ENCODE measurements at regions not wholly inside any gene's neighbourhood (a gene's known extent, or its start where the extent isn't known, plus 50 kb on each side); places are given as distances from the start of the nearest gene placed in this dataset.
"Not testable (repeated sequence)": the region's sequence is repeated elsewhere in the genome, so short reads cannot be mapped to it uniquely, and the experiment has no call there.

GRCh38 chr1:79704067-79704466 lies 697.5 kb upstream of the ADGRL4 start:
- peaks cover 2% of the 10 kb centered on the region in 2 donors for H3K36me3 Mint-ChIP-seq (ENCODE audit: insufficient read depth in 2 of 2)
- no peak overlapping the region for H3K4me3 Mint-ChIP-seq
- no peak overlapping the region for H3K27ac Mint-ChIP-seq
- peaks cover 10 to 11% of the 10 kb centered on the region in 2 donors for H3K9me3 Mint-ChIP-seq
- no peaks in the 10 kb centered on the region for H3K4me1 Mint-ChIP-seq (ENCODE audit: low read depth)
- DNase-seq (no peak), ATAC-seq (replicated peaks in 1 of 2) (no peak)
- H3K27me3 Mint-ChIP-seq (ENCODE audit: low read depth) = no peaks in the 10 kb centered on the region

GRCh38 chr1:79702336-79702999 lies 695.9 kb upstream of the ADGRL4 start:
- not testable (repeated sequence) for H3K27me3 Mint-ChIP-seq (ENCODE audit: low read depth); H3K4me1 Mint-ChIP-seq (ENCODE audit: low read depth); ATAC-seq (replicated peaks in 1 of 2); H3K36me3 Mint-ChIP-seq (ENCODE audit: insufficient read depth in 2 of 2); H3K27ac Mint-ChIP-seq; DNase-seq; H3K4me3 Mint-ChIP-seq
- H3K9me3 Mint-ChIP-seq = peaks cover 17 to 22% of the 10 kb centered on the region in 2 donors

GRCh38 chr1:79695138-79695537 lies 688.6 kb upstream of the ADGRL4 start:
- no peak overlapping the region for H3K4me3 Mint-ChIP-seq
- H3K9me3 Mint-ChIP-seq = peaks cover 10 to 21% of the 10 kb centered on the region in 2 donors
- peaks cover 0 to 5% of the 10 kb centered on the region in 2 donors for H3K36me3 Mint-ChIP-seq (ENCODE audit: insufficient read depth in 2 of 2)
- no peak for DNase-seq
- no peaks in the 10 kb centered on the region for H3K27me3 Mint-ChIP-seq (ENCODE audit: low read depth)
- H3K4me1 Mint-ChIP-seq (ENCODE audit: low read depth) = no peaks in the 10 kb centered on the region
- H3K27ac Mint-ChIP-seq = no peak overlapping the region
- ATAC-seq (replicated peaks in 1 of 2) = no peak

DNA sequence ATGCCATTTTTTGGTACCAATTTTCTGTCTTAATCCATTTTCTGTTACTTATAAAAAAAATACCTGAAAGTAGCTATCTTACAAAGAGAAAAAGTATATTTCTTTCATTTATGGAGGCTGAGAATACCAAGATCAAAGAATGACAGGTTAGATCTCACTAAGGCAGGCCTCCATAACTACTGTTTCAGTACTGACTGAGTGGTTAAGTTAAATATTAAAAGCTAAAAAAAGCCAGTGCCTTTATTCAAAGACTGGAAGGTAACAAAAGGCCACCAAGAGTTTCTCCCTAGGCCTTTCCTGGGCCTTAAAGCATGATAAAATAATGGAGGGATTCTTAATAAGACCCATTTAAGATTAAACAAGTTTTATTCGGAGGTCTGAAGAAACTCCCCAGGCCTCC lies 687.7 kb upstream of the ADGRL4 start:
- DNase-seq = no peak
- peaks cover 0 to 5% of the 10 kb centered on the region in 2 donors for H3K36me3 Mint-ChIP-seq (ENCODE audit: insufficient read depth in 2 of 2)
- H3K4me1 Mint-ChIP-seq (ENCODE audit: low read depth) = no peaks in the 10 kb centered on the region
- ATAC-seq (replicated peaks in 1 of 2) = no peak
- H3K27ac Mint-ChIP-seq = no peak overlapping the region
- H3K4me3 Mint-ChIP-seq = no peak overlapping the region
- H3K27me3 Mint-ChIP-seq (ENCODE audit: low read depth) = no peaks in the 10 kb centered on the region
- peaks cover 10 to 18% of the 10 kb centered on the region in 2 donors for H3K9me3 Mint-ChIP-seq

DNA sequence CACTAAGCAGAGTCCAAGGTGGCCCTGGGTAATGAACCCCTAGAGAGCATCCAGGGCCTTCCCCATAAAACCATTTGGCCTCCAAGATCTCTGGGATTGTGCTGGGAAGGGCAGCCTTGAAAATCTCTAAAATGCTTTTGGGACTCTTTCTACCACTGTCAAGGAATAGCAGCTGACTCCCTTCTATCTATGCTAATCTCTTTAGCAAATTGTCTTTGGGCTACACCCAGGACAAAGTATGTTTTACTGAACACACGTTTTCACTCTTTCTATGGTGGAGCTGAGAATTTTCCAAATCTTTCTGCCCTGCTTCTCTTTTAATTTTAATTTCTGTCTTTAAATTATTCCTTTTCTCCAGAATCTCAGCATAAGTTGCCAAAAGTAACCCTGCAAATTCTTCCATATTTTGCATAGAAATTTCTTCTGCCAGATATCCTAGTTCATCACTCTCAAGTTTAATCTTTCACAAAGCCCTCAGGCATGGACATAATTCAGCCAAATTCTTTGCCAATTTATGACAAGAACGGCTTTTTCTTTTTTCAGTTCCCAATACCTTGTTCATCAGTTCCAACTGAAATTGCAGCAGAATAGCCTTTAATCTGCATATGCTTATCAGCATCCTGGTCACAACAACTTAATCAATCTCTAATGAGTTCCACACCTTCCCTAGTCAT lies 687.0 kb upstream of the ADGRL4 start:
- Mint-ChIP-seq H3K27ac (no peak overlapping the region), H3K27me3 (ENCODE audit: low read depth) (no peaks in the 10 kb centered on the region), H3K4me1 (ENCODE audit: low read depth) (no peaks in the 10 kb centered on the region), H3K9me3 (peaks cover 6 to 13% of the 10 kb centered on the region in 2 donors), H3K36me3 (ENCODE audit: insufficient read depth in 2 of 2) (peaks cover 0 to 4% of the 10 kb centered on the region in 2 donors), H3K4me3 (no peak overlapping the region)
- DNase-seq = no peak
- ATAC-seq (replicated peaks in 1 of 2) = no peak

- Mint-ChIP-seq H3K27me3 (ENCODE audit: low read depth) (no peaks in the 10 kb centered on the region), H3K27ac (no peak overlapping the region), H3K36me3 (ENCODE audit: insufficient read depth in 2 of 2) (peaks cover 0 to 1% of the 10 kb centered on the region in 2 donors), H3K4me1 (ENCODE audit: low read depth) (no peaks in the 10 kb centered on the region), H3K4me3 (no peak overlapping the region), H3K9me3 (peaks cover 2 to 5% of the 10 kb centered on the region in 2 donors)
- DNase-seq = no peak
- no peak for ATAC-seq (replicated peaks in 1 of 2)
These were observed 686.0 kb upstream of the ADGRL4 start for GRCh38 chr1:79692519-79692918.

DNA sequence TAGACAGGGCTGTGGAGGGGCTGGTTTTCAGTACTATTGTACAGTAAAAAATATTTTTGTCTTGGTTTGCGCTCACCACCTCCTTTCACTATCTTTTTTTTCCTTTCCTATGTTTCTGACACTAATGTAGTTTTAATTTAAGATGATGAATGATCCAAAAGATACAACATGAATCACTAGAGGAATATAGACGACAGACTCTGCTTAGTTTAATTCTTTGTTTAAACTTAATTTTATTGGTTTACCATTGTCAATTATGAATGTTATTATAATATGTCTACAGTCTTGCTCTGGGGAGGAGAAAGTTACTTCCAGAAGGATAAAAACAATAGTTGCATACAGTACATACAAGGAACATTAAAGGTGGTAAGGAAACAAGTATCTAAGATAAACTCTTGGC lies 682.4 kb upstream of the ADGRL4 start:
- peaks cover 2 to 8% of the 10 kb centered on the region in 2 donors for H3K9me3 Mint-ChIP-seq

GRCh38 chr1:79683420-79683819 lies 676.9 kb upstream of the ADGRL4 start:
- Mint-ChIP-seq H3K4me3 (no peak overlapping the region), H3K9me3 (peaks cover 6 to 15% of the 10 kb centered on the region in 2 donors), H3K27me3 (ENCODE audit: low read depth) (no peaks in the 10 kb centered on the region), H3K4me1 (ENCODE audit: low read depth) (no peaks in the 10 kb centered on the region), H3K36me3 (ENCODE audit: insufficient read depth in 2 of 2) (peaks cover 0 to 5% of the 10 kb centered on the region in 2 donors), H3K27ac (no peak overlapping the region)
- DNase-seq = no peak
- no peak for ATAC-seq (replicated peaks in 1 of 2)

More for the DNA sequence above, 682.4 kb upstream of the ADGRL4 start:
- H3K27ac Mint-ChIP-seq = no peak overlapping the region
- H3K4me1 Mint-ChIP-seq (ENCODE audit: low read depth) = no peaks in the 10 kb centered on the region
- H3K36me3 Mint-ChIP-seq (ENCODE audit: insufficient read depth in 2 of 2) = peaks cover 0 to 1% of the 10 kb centered on the region in 2 donors
- DNase-seq (no peak), ATAC-seq (replicated peaks in 1 of 2) (no peak)
- H3K27me3 Mint-ChIP-seq (ENCODE audit: low read depth) = no peaks in the 10 kb centered on the region
- no peak overlapping the region for H3K4me3 Mint-ChIP-seq

- Mint-ChIP-seq H3K4me3 (no peak overlapping the region), H3K27ac (no peak overlapping the region), H3K9me3 (peaks cover 6 to 15% of the 10 kb centered on the region in 2 donors), H3K4me1 (ENCODE audit: low read depth) (no peaks in the 10 kb centered on the region), H3K27me3 (ENCODE audit: low read depth) (no peaks in the 10 kb centered on the region), H3K36me3 (ENCODE audit: insufficient read depth in 2 of 2) (peaks cover 0 to 5% of the 10 kb centered on the region in 2 donors)
- no peak for DNase-seq
- ATAC-seq (replicated peaks in 1 of 2) = no peak
These were observed 675.9 kb upstream of the ADGRL4 start for GRCh38 chr1:79682478-79682877.

- peaks cover 10 to 14% of the 10 kb centered on the region in 2 donors for H3K9me3 Mint-ChIP-seq
- no peaks in the 10 kb centered on the region for H3K27me3 Mint-ChIP-seq (ENCODE audit: low read depth)
- no peak overlapping the region for H3K4me3 Mint-ChIP-seq
- no peak overlapping the region for H3K27ac Mint-ChIP-seq
- ATAC-seq (replicated peaks in 1 of 2) = no peak
- peaks cover 0 to 5% of the 10 kb centered on the region in 2 donors for H3K36me3 Mint-ChIP-seq (ENCODE audit: insufficient read depth in 2 of 2)
- H3K4me1 Mint-ChIP-seq (ENCODE audit: low read depth) = no peaks in the 10 kb centered on the region
- DNase-seq = no peak
These were observed 674.9 kb upstream of the ADGRL4 start for GRCh38 chr1:79681382-79681781.

DNA sequence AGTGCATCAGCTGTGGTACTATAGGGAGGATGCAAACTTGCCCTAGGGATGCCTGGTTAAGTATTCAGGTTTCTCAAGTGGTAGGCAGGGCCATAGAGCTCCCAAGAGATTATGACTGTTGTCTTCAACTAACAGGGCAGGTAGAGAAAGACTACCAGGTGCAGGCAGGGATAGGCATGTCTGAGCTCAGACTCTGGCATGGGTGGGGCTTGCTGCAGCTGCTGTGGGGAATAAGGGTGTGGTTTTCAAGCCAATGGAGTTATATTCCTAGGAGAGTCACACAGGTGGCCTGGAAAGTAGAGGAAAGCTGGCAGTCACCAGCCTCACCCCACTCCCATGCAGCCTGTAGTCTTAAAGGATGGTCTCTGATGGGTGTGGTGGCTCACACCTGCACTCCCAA lies 673.4 kb upstream of the ADGRL4 start:
- DNase-seq (no peak), ATAC-seq (replicated peaks in 1 of 2) (no peak)
- H3K27ac Mint-ChIP-seq = no peak overlapping the region
- H3K9me3 Mint-ChIP-seq = peaks cover 10 to 15% of the 10 kb centered on the region in 2 donors
- peaks cover 0 to 5% of the 10 kb centered on the region in 2 donors for H3K36me3 Mint-ChIP-seq (ENCODE audit: insufficient read depth in 2 of 2)
- H3K4me3 Mint-ChIP-seq = no peak overlapping the region
- no peaks in the 10 kb centered on the region for H3K27me3 Mint-ChIP-seq (ENCODE audit: low read depth)
- no peaks in the 10 kb centered on the region for H3K4me1 Mint-ChIP-seq (ENCODE audit: low read depth)

DNA sequence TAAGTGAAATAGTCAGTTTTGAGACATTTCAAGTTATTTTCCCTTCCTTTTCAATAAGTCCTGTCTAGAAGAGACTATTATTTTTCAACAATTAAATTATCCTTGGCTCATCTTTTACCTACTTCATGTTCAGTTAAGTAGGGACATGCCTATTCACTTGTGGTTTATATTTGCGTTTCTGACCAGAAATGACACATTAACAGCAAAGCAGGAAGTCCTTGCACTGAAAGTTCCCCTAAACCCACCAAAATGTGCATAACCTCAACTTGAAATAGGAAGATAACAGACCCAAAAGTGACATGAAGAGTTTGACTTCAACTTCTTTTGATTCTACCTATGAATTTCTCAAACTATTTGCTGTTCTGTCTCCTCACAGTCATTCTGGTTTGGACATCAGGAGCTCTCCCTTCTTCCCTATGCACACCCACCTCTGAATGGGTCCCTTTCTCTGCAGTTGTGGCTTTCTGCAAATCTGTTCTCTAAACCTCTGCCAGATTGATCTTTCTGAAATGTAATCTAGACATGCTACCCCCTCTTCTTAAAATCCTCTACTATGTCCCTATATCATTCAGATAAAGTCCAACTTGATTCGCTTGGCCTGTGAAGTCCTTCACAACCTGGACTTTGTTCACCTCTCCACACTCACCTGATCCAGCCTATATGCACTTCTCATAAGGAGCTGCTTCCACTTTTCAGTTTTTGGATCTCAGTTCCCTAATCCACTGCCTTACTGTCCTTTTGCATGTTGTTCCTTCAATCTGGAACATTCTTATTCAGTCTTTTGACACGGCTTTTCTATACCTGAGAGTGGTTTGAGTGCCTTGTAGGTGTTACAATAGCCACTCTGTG lies 661.5 kb upstream of the ADGRL4 start:
- H3K27me3 Mint-ChIP-seq (ENCODE audit: low read depth) = no peaks in the 10 kb centered on the region
- no peak overlapping the region for H3K27ac Mint-ChIP-seq
- no peaks in the 10 kb centered on the region for H3K36me3 Mint-ChIP-seq (ENCODE audit: insufficient read depth in 2 of 2)
- ATAC-seq (replicated peaks in 1 of 2) = no peak
- no peaks in the 10 kb centered on the region for H3K4me1 Mint-ChIP-seq (ENCODE audit: low read depth)
- H3K9me3 Mint-ChIP-seq = peaks cover 0 to 3% of the 10 kb centered on the region in 2 donors
- H3K4me3 Mint-ChIP-seq = no peak overlapping the region
- no peak for DNase-seq

DNA sequence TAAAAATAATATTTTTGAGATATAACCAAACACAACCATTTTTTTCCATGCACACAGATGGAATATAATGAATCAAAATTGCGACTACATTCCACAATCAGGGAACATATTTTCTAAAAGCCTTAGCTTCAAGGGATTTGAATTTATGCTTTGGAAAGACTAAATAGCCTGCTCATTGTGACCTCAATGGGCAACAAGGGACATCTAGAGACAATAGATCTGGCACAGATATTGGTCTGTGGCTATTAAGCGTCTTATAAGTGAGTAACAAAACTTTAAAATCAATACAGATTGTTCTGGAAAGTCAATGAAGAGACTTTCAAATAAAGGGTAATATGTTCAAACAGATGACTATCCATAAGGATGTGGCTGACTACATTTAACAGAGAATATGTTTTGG lies 660.6 kb upstream of the ADGRL4 start:
- Mint-ChIP-seq H3K4me1 (ENCODE audit: low read depth) (no peaks in the 10 kb centered on the region), H3K27ac (no peak overlapping the region), H3K27me3 (ENCODE audit: low read depth) (no peaks in the 10 kb centered on the region), H3K36me3 (ENCODE audit: insufficient read depth in 2 of 2) (no peaks in the 10 kb centered on the region), H3K9me3 (peaks cover 3 to 5% of the 10 kb centered on the region in 2 donors), H3K4me3 (no peak overlapping the region)
- DNase-seq (no peak), ATAC-seq (replicated peaks in 1 of 2) (no peak)

All from activated T-cell treated with anti-CD3 and anti-CD28 coated beads, Interleukin-2, amount 50 U/mL, for 72 hours (primary cell).